HepG2 (cell line): ENCODE measurements at regions not wholly inside any gene's neighbourhood (a gene's known extent, or its start where the extent isn't known, plus 50 kb on each side); places are given as distances from the start of the nearest gene placed in this dataset.
A peak's percentile ranks its signal among the peaks of the same experiment; 100 is the strongest.

ENCODE experiments used
- CBFB ChIP-seq: sonication (generic); formaldehyde crosslinking; IDR thresholded peaks from 2 replicates; pipeline ENCODE4 v1.4.0; 2020; ENCODE audit warnings: missing genetic modification reagents
- CCDC6 ChIP-seq: sonication (generic); formaldehyde crosslinking; IDR thresholded peaks from 2 replicates; pipeline ENCODE4 v1.8.1; 2022; ENCODE audit warnings: mild to moderate bottlenecking, missing genetic modification reagents, moderate library complexity
- CEBPG ChIP-seq: IDR thresholded peaks from 2 replicates; pipeline ENCODE4 v1.6.1; 2016
- DMAP1 ChIP-seq: IDR thresholded peaks from 2 replicates; pipeline ENCODE4 v1.6.1; 2016
- FOXO1 ChIP-seq: sonication (generic); formaldehyde crosslinking; IDR thresholded peaks from 2 replicates; pipeline ENCODE4 v1.4.0; 2020; ENCODE audit warnings: missing genetic modification reagents
- HMGXB3 ChIP-seq: sonication (generic); formaldehyde crosslinking; IDR thresholded peaks from 2 replicates; pipeline ENCODE4 v1.4.0; 2020; ENCODE audit warnings: missing genetic modification reagents, borderline replicate concordance
- HNRNPLL ChIP-seq: fragments of 200-400 bp; formaldehyde crosslinking; IDR thresholded peaks from 2 replicates; pipeline ENCODE4 v1.6.1; 2017; ENCODE audit warnings: mild to moderate bottlenecking, low read depth, low read length; ENCODE audit not compliant: poor library complexity, severe bottlenecking
- KMT2A ChIP-seq: sonication (generic); formaldehyde crosslinking; IDR thresholded peaks from 2 replicates; pipeline ENCODE4 v1.4.0; 2020; ENCODE audit warnings: missing genetic modification reagents
- STAG1 ChIP-seq: sonication (generic); formaldehyde crosslinking; IDR thresholded peaks from 2 replicates; pipeline ENCODE4 v1.4.0; 2020; ENCODE audit warnings: missing genetic modification reagents
- TFDP2 ChIP-seq: sonication (generic); formaldehyde crosslinking; IDR thresholded peaks from 2 replicates; pipeline ENCODE4 v1.4.0; 2020; ENCODE audit warnings: missing genetic modification reagents
- ZFP91 ChIP-seq: sonication (generic); formaldehyde crosslinking; IDR thresholded peaks from 2 replicates; pipeline ENCODE4 v1.9.0; 2022; ENCODE audit warnings: missing genetic modification reagents, mild to moderate bottlenecking, borderline replicate concordance
- ZNF766 ChIP-seq: sonication (generic); formaldehyde crosslinking; IDR thresholded peaks from 2 replicates; pipeline ENCODE4 v1.5.0; 2020; ENCODE audit warnings: missing genetic modification reagents, borderline replicate concordance
- ZNF883 ChIP-seq: sonication (generic); formaldehyde crosslinking; IDR thresholded peaks from 2 replicates; pipeline ENCODE4 v1.5.1; 2020; ENCODE audit warnings: mild to moderate bottlenecking, missing genetic modification reagents; ENCODE audit errors: not compliant biosample characterization
- ZSCAN5A ChIP-seq: sonication (generic); formaldehyde crosslinking; IDR thresholded peaks from 2 replicates; pipeline ENCODE4 v1.8.0; 2022; ENCODE audit warnings: mild to moderate bottlenecking, missing genetic modification reagents, borderline replicate concordance
- TF ChIP-seq, protein P1 (sequence below): IDR thresholded peaks from 2 replicates; pipeline ENCODE4 v1.6.1; 2016; ENCODE audit warnings: low read depth

DNA sequence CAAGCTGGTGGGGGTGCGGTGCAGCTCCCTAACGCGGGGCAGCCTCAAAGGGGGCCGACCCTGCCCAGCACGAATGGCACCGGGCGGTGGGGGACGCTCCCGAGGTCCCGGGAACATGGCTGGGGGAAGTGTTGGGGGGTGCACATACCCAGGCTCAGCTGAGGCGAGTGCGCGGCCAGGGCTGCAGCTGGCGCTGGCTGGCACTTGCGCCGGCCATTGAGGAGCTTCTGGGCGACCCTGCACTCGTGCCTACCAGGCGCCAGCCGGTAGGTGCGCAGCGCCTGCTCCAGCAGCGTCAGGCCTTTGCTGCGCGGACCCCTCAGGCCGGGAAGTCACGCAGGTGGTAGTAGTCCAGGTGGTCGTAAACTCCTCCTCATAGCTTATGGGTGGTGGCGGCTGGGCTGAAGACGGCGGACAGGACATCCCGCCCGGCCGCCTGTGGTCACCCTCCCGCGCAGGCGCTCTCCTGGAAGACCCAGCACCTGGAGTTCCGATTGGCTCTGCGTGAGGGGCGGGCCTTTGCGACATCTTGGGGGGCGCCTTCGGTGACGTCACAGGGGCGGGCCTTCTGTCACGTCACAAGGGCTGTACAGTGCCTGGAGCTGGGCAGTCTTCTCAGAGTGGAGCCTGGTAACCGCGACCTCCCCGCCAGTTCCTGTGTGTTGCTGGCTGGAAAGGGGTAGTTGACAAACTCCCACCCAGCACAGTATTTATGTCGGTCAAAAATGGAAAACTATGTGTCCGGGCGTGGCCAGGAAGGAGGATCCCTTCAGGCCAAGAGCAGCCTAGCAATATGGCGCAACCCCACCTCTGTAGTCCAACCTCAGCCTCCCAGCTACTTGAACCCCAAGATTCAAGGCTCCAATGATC lies 74.5 kb upstream of the ERV3-1 start (continued):
- TF ChIP-seq HMGXB3 = peak; percentile 28; the same call in 1 of the 2 replicates
- TF ChIP-seq ZNF883 (CRISPR knock-in tag) = peak; percentile 65
- peak; percentile 25; the same call in 1 of the 2 replicates for TF ChIP-seq TFDP2 (CRISPR knock-in tag)
- TF ChIP-seq FOXO1 (CRISPR knock-in tag) = 0 out of 2 replicates have a peak, but pooled peaks have one; percentile 23
- TF ChIP-seq CCDC6 (CRISPR knock-in tag) = peak; percentile 63; the same call in 1 of the 2 replicates
- peak; percentile 53; the same call in 1 of the 2 replicates for TF ChIP-seq ZFP91 (CRISPR knock-in tag)
- TF ChIP-seq HNRNPLL = peak; percentile 85
- peak; percentile 21; the same call in 1 of the 2 replicates for TF ChIP-seq STAG1 (CRISPR knock-in tag)
- TF ChIP-seq, protein P1, sequence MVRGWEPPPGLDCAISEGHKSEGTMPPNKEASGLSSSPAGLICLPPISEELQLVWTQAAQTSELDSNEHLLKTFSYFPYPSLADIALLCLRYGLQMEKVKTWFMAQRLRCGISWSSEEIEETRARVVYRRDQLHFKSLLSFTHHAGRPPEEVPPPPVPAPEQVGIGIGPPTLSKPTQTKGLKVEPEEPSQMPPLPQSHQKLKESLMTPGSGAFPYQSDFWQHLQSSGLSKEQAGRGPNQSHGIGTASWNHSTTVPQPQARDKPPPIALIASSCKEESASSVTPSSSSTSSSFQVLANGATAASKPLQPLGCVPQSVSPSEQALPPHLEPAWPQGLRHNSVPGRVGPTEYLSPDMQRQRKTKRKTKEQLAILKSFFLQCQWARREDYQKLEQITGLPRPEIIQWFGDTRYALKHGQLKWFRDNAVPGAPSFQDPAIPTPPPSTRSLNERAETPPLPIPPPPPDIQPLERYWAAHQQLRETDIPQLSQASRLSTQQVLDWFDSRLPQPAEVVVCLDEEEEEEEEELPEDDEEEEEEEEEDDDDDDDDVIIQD (CRISPR knock-in tag) = 0 out of 2 replicates have a peak, but pooled peaks have one; percentile 6
- TF ChIP-seq KMT2A (CRISPR knock-in tag) = peak; percentile 60; the same call in 1 of the 2 replicates
- TF ChIP-seq CEBPG (CRISPR knock-in tag) = 0 out of 2 replicates have a peak, but pooled peaks have one; percentile 14
- 0 out of 2 replicates have a peak, but pooled peaks have one; percentile 39 for TF ChIP-seq ZSCAN5A (CRISPR knock-in tag)
- TF ChIP-seq CBFB (CRISPR knock-in tag) = 0 out of 2 replicates have a peak, but pooled peaks have one; percentile 43
- TF ChIP-seq ZNF766 (CRISPR knock-in tag) = peak; percentile 43; the same call in 1 of the 2 replicates
- peak; percentile 47; the same call in 1 of the 2 replicates for TF ChIP-seq DMAP1 (CRISPR knock-in tag)
- TF ChIP-seq, all 625 proteins: peak for 131; not testable (repeated sequence) for 494
